RWPE1 (cell line): ENCODE measurements at regions not wholly inside any gene's neighbourhood (a gene's known extent, or its start where the extent isn't known, plus 50 kb on each side); places are given as distances from the start of the nearest gene placed in this dataset.

ENCODE experiments used
- CTCF ChIA-PET: fragments of 350-600 bp; sonication (Branson Sonifier 250); formaldehyde crosslinking; extraction: SDS; loops from one replicate; lab custom pipeline; 2021; lab: Yijun Ruan, JAX
- POLR2A ChIA-PET: fragments of 400-600 bp; formaldehyde crosslinking; extraction: SDS; loops from one replicate; lab custom pipeline; 2020; ENCODE audit warnings: antibody characterized with exemption; ENCODE audit not compliant: low non-redundant PET; lab: Yijun Ruan, JAX
- DNase-seq: peaks from one replicate; pipeline ENCODE4 v3.0.0; 2012; ENCODE audit warnings: low spot score
- H3K27ac ChIP-seq: fragments of 450-650 bp; 2 replicates; pipeline ENCODE4 v1.5.1; 2017
- TF ChIP-seq, protein P1 (sequence below): fragments of 450-650 bp; conservative IDR thresholded peaks from 2 replicates; pipeline ENCODE4 v1.5.1; 2017; ENCODE audit warnings: low read depth, mild to moderate bottlenecking

DNA sequence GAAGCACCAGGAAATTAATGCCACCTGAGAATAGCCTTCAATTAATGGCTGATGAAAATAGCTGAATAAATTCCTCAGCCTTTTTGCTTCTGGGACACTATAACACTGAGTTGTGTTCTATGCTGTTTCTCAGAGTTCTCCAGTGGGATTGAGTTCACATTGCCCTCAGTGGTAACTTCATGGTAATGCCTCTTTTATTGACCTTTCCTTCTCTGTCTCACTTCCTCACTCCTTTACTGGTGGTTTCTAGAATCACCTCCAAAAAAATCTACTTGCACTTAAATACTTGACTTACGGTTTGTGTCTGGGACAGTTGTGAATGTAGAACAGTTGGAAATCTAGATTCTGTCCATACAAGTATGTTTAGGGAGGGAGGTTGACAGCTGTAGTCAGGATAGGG is 293.7 kb downstream of the PPP1R2C start:
- CTCF ChIA-PET = interaction anchor here (0.7 kb wide), 1 partner anchor 81 kb away, joined by 3 read pairs; no protein-coding TSS in a partner anchor
- POLR2A ChIA-PET = no interaction called here

GRCh38 chrX:42477396-42477795 is 300.6 kb downstream of the PPP1R2C start:
- no peak for DNase-seq
- no peak overlapping the region for H3K27ac ChIP-seq
- ChIA-PET CTCF (no interaction called here), POLR2A (no interaction called here)
- TF ChIP-seq, protein P1, sequence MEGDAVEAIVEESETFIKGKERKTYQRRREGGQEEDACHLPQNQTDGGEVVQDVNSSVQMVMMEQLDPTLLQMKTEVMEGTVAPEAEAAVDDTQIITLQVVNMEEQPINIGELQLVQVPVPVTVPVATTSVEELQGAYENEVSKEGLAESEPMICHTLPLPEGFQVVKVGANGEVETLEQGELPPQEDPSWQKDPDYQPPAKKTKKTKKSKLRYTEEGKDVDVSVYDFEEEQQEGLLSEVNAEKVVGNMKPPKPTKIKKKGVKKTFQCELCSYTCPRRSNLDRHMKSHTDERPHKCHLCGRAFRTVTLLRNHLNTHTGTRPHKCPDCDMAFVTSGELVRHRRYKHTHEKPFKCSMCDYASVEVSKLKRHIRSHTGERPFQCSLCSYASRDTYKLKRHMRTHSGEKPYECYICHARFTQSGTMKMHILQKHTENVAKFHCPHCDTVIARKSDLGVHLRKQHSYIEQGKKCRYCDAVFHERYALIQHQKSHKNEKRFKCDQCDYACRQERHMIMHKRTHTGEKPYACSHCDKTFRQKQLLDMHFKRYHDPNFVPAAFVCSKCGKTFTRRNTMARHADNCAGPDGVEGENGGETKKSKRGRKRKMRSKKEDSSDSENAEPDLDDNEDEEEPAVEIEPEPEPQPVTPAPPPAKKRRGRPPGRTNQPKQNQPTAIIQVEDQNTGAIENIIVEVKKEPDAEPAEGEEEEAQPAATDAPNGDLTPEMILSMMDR = no peak

More for the DNA sequence above, 293.7 kb downstream of the PPP1R2C start:
- H3K27ac ChIP-seq = no peak overlapping the region
- DNase-seq = no peak
- TF ChIP-seq, protein P1 = no peak

GRCh38 chrX:42472727-42473126 is 305.2 kb downstream of the PPP1R2C start:
- TF ChIP-seq, protein P1 = no peak
- ChIA-PET CTCF (no interaction called here), POLR2A (no interaction called here)
- no peak overlapping the region for H3K27ac ChIP-seq
- DNase-seq = no peak

DNA sequence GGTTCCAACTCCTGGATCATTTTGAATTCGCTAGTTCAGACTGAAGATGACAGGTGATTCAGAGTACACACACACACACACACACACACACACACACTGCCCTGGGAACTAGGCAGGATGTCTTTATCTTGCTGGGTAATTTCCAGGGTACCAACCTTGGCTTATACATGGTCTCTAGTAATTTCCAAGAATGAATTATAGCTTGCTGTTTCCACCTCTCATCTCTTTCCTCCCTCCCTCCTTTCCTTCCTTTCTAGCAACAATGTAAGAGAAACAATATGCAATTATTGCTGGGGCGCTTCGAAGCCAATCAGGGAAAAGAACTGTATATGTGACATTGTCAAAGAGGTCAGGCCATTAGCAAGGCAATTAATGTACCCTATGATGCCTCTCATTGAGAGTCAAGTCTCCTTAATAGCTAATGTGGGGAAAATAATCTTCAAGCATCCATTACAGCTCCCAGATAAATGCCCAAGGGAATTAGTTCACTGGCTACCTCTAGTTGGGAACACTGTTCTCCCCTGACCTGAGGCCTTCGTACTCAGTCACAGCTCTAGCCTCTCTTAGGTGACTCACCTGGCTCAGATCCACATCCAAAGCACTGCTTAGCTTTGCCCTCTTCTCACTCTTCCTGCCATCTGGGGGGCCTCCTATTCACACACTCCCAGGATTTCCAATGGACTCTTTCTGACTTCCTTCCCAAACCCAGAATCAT is 311.5 kb downstream of the PPP1R2C start:
- POLR2A ChIA-PET = no interaction called here

DNA sequence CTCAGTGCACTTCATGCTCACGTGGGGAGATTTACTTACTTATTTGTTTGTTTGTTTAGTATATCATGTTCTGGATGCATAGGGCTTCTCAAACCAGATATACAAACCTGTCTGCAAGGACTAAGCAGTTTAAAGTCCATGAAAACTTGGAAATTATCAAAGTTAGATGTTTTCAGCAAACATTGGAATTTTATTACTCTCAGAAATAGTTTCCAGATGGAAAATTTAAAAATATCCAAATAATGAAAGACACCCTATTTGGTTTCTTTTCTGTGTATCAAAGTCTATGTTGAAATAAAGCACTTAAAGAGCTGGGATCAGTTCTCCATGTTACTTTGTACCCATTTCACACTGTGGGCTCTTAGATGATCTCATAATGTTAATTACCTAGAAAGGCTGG is 312.1 kb downstream of the PPP1R2C start:
- TF ChIP-seq, protein P1 = no peak
- no peak for DNase-seq
- H3K27ac ChIP-seq = no peak overlapping the region
- ChIA-PET POLR2A (no interaction called here), CTCF (no interaction called here)

More for the DNA sequence above, 311.5 kb downstream of the PPP1R2C start:
- TF ChIP-seq, protein P1 = no peak
- CTCF ChIA-PET = no interaction called here
- H3K27ac ChIP-seq = no peak overlapping the region
- peak; percentile 0 for DNase-seq

GRCh38 chrX:42463706-42464490 is 314.1 kb downstream of the PPP1R2C start:
- CTCF ChIA-PET = no interaction called here
- POLR2A ChIA-PET = no interaction called here
- TF ChIP-seq, protein P1 = no peak
- H3K27ac ChIP-seq = no peak overlapping the region
- DNase-seq = no peak
